ENCODE measurements at regions not wholly inside any gene's neighbourhood (a gene's known extent, or its start where the extent isn't known, plus 50 kb on each side); places are given as distances from the start of the nearest gene placed in this dataset.

GRCh38 chr15:87196498-87196897 lies 1060.0 kb downstream of the NTRK3 start (continued):
- no peak for TF ChIP-seq TCF7L2 (IDR thresholded peaks at IDR 0.05; ENCODE audit: low read depth, low read length)

GRCh38 chr15:87193481-87193880 lies 1063.1 kb downstream of the NTRK3 start:
- intact Hi-C loops (cut with micrococcal nuclease; ENCODE audit: unreplicated experiment): no loop called here
- Histone ChIP-seq H3K9ac (ENCODE audit: insufficient read depth, low read depth, low read length) (no peak overlapping the region), H3K4me2 (ENCODE audit: low read depth, low read length) (no peak overlapping the region), H3K27me3 (ENCODE audit: control insufficient read depth in 1 of 2, insufficient read depth in 2 of 2, low read length in 2 of 2) (no peaks in the 10 kb centered on the region; a peak in 1 of 5 replicates), H3K27ac (ENCODE audit: extremely low read length, insufficient read depth, low read length) (no peak overlapping the region), H3K9me3 (ENCODE audit: low read length) (peaks cover 99% of the 10 kb centered on the region), H3K36me3 (replicated peaks in 1 of 2; ENCODE audit: control insufficient read depth in 1 of 2, insufficient read depth in 2 of 2, low read length in 2 of 2) (no peaks in the 10 kb centered on the region), H3K4me1 (ENCODE audit: insufficient read depth, low read length) (no peaks in the 10 kb centered on the region), H3K79me2 (ENCODE audit: insufficient read depth, low read length) (no peaks in the 10 kb centered on the region), H3K4me3 (replicated peaks in 1 of 3; ENCODE audit: insufficient read depth in 1 of 3, low read depth in 2 of 3, low read length in 3 of 3) (no peak overlapping the region), H4K20me1 (ENCODE audit: insufficient read depth, low read length) (no peaks in the 10 kb centered on the region), H2AFZ (ENCODE audit: low read length) (no peak overlapping the region)
- DNase-seq (ENCODE audit: low spot score) (no peak), FAIRE-seq (no peak), ATAC-seq (no peak)
- WGBS (ENCODE audit: low lambda C conversion rate): 4% methylated on average over 6 of the region's 6 CpGs
- in situ Hi-C loops (cut with HindIII; ENCODE audit: extremely low pct_ligation_motif_present, low pct_unique_long_range_greater_than_20kb): no loop called here
- ChIA-PET POLR2A (no interaction called here), CTCF (ENCODE audit: low intra/inter-chr PET ratio, low total read pairs) (no interaction called here)
- BruUV-seq (replicated peaks): no TSS peak
- TF ChIP-seq ZBTB26 (CRISPR knock-in tag; IDR thresholded peaks at IDR 0.05; ENCODE audit: borderline replicate concordance) (no peak), ZNF772 (CRISPR knock-in tag; IDR thresholded peaks at IDR 0.05) (no peak), ZNF619 (CRISPR knock-in tag; IDR thresholded peaks at IDR 0.05) (no peak), TRIM22 (IDR thresholded peaks at IDR 0.05) (no peak), HIVEP1 (CRISPR knock-in tag; IDR thresholded peaks at IDR 0.05) (no peak), SP4 (CRISPR knock-in tag; IDR thresholded peaks at IDR 0.05) (no peak), PATZ1 (CRISPR knock-in tag; IDR thresholded peaks at IDR 0.05) (no peak), ZNF709 (CRISPR knock-in tag; IDR thresholded peaks at IDR 0.05) (no peak), DR1 (CRISPR knock-in tag; IDR thresholded peaks at IDR 0.05) (no peak), DNMT3B (CRISPR knock-in tag; conservative IDR thresholded peaks at IDR 0.05) (no peak), HNF1B (CRISPR knock-in tag; IDR thresholded peaks at IDR 0.05) (no peak), NR0B2 (CRISPR knock-in tag; IDR thresholded peaks at IDR 0.05) (no peak), GPN1 (CRISPR knock-in tag; IDR thresholded peaks at IDR 0.05; ENCODE audit: borderline replicate concordance) (no peak), PHB2 (IDR thresholded peaks at IDR 0.05; ENCODE audit: partially characterized antibody) (no peak), MXD3 (CRISPR knock-in tag; IDR thresholded peaks at IDR 0.05) (no peak), ZBTB8A (CRISPR knock-in tag; IDR thresholded peaks at IDR 0.05; ENCODE audit: borderline replicate concordance, low read depth) (no peak), ZNF33A (CRISPR knock-in tag; IDR thresholded peaks at IDR 0.05; ENCODE audit: borderline replicate concordance) (no peak)

Measured in HepG2 (cell line).